ENCODE measurements at regions not wholly inside any gene's neighbourhood (a gene's known extent, or its start where the extent isn't known, plus 50 kb on each side); places are given as distances from the start of the nearest gene placed in this dataset.
A peak's percentile ranks its signal among the peaks of the same experiment; 100 is the strongest.

- no peak for DNase-seq
Measured at GRCh38 chr6:145475794-145476396, 259.4 kb downstream of the EPM2A start.

GRCh38 chr6:145480024-145480423 lies 255.3 kb downstream of the EPM2A start:
- no peak for DNase-seq

GRCh38 chr6:145483191-145483996 lies 251.9 kb downstream of the EPM2A start:
- DNase-seq, result no peak

- DNase-seq, result no peak
Measured at GRCh38 chr6:145485288-145485687, 250.0 kb downstream of the EPM2A start.

GRCh38 chr6:145486306-145486705 lies 249.0 kb downstream of the EPM2A start:
- no peak for DNase-seq

- DNase-seq, result no peak
Measured at GRCh38 chr6:145489583-145489982, 245.7 kb downstream of the EPM2A start.

- no peak for DNase-seq
Measured at GRCh38 chr6:145490068-145490467, 245.3 kb downstream of the EPM2A start.

GRCh38 chr6:145491126-145491525 lies 244.2 kb downstream of the EPM2A start:
- no peak for DNase-seq

GRCh38 chr6:145497006-145497405 lies 238.3 kb downstream of the EPM2A start:
- no peak for DNase-seq

GRCh38 chr6:145498425-145498824 lies 236.9 kb downstream of the EPM2A start:
- no peak for DNase-seq

GRCh38 chr6:145502416-145502815 lies 232.9 kb downstream of the EPM2A start:
- DNase-seq, result peak; percentile 20

GRCh38 chr6:145506136-145506535 lies 229.2 kb downstream of the EPM2A start:
- no peak for DNase-seq

- DNase-seq, result no peak
Measured at GRCh38 chr6:145506565-145506964, 228.8 kb downstream of the EPM2A start.

GRCh38 chr6:145507239-145507638 lies 228.1 kb downstream of the EPM2A start:
- no peak for DNase-seq

GRCh38 chr6:145508107-145508506 lies 227.2 kb downstream of the EPM2A start:
- DNase-seq, result no peak

GRCh38 chr6:145517492-145517891 lies 217.8 kb downstream of the EPM2A start:
- DNase-seq, result no peak

GRCh38 chr6:145525038-145525437 lies 210.3 kb downstream of the EPM2A start:
- no peak for DNase-seq

- DNase-seq, result no peak
Measured at GRCh38 chr6:145529582-145529981, 205.7 kb downstream of the EPM2A start.

GRCh38 chr6:145530454-145530853 lies 204.9 kb downstream of the EPM2A start:
- no peak for DNase-seq

GRCh38 chr6:145531032-145531431 lies 204.3 kb downstream of the EPM2A start:
- no peak for DNase-seq

- DNase-seq, result no peak
Measured at GRCh38 chr6:145531822-145532221, 203.5 kb downstream of the EPM2A start.

- no peak for DNase-seq
Measured at GRCh38 chr6:145532361-145532760, 203.0 kb downstream of the EPM2A start.

GRCh38 chr6:145534989-145535388 lies 200.3 kb downstream of the EPM2A start:
- DNase-seq, result no peak

- DNase-seq, result no peak
Measured at GRCh38 chr6:145538989-145539388, 196.3 kb downstream of the EPM2A start.

- no peak for DNase-seq
Measured at GRCh38 chr6:145539831-145540230, 195.5 kb downstream of the EPM2A start.
